ENCODE measurements at regions not wholly inside any gene's neighbourhood (a gene's known extent, or its start where the extent isn't known, plus 50 kb on each side); places are given as distances from the start of the nearest gene placed in this dataset.
"Not testable (repeated sequence)": the region's sequence is repeated elsewhere in the genome, so short reads cannot be mapped to it uniquely, and the experiment has no call there.

- intact Hi-C loops (cut with DNase I): no loop called here
- no peaks in the 10 kb centered on the region for H3K36me3 ChIP-seq
- H3K4me3 ChIP-seq: no peak overlapping the region
- no peaks in the 10 kb centered on the region for H3K4me1 ChIP-seq
- no peak for TF ChIP-seq CTCF (IDR thresholded peaks at IDR 0.05)
- no peak for TF ChIP-seq POLR2A (IDR thresholded peaks at IDR 0.05)
- DNase-seq (no peak), ATAC-seq (peak in 3 of 4 donors; percentile 26 to 56 (median 44))
- no peaks in the 10 kb centered on the region for H3K9me3 ChIP-seq
- no peak overlapping the region for H3K27ac ChIP-seq
- H3K27me3 ChIP-seq: no peaks in the 10 kb centered on the region
- WGBS (ENCODE audit: insufficient coverage, low coverage, low lambda C conversion rate, missing lambda C conversion rate): 20% methylated on average over 1 of the region's 4 CpGs
Observed at GRCh38 chr21:22795644-22796043, 1797.4 kb downstream of the NCAM2 start.

- intact Hi-C loops (cut with DNase I): no loop called here
- no peaks in the 10 kb centered on the region for H3K4me1 ChIP-seq
- DNase-seq: no peak
- no peak for TF ChIP-seq POLR2A (IDR thresholded peaks at IDR 0.05)
- no peak overlapping the region for H3K4me3 ChIP-seq
- WGBS (ENCODE audit: insufficient coverage, low coverage, low lambda C conversion rate, missing lambda C conversion rate): 45% methylated on average over 2 of the region's 9 CpGs
- H3K27me3 ChIP-seq: no peaks in the 10 kb centered on the region
- peak in 2 of 4 donors; percentile 9 to 26 for ATAC-seq
- no peaks in the 10 kb centered on the region for H3K36me3 ChIP-seq
- no peak overlapping the region for H3K27ac ChIP-seq
- H3K9me3 ChIP-seq: no peaks in the 10 kb centered on the region
Observed at GRCh38 chr21:22796147-22796546, 1797.9 kb downstream of the NCAM2 start.

- WGBS (ENCODE audit: insufficient coverage, low coverage, low lambda C conversion rate, missing lambda C conversion rate): 73% methylated on average over 3 of the region's 3 CpGs
- ATAC-seq: no peak
Observed at GRCh38 chr21:22804151-22804550, 1805.9 kb downstream of the NCAM2 start.

GRCh38 chr21:22806278-22806677 is 1808.1 kb downstream of the NCAM2 start:
- ATAC-seq: no peak

More at GRCh38 chr21:22804151-22804550, 1805.9 kb downstream of the NCAM2 start:
- DNase-seq: no peak
- H3K4me3 ChIP-seq: no peak overlapping the region
- no peak overlapping the region for H3K27ac ChIP-seq
- no peak for TF ChIP-seq POLR2A (IDR thresholded peaks at IDR 0.05)
- H3K4me1 ChIP-seq: no peaks in the 10 kb centered on the region
- H3K27me3 ChIP-seq: no peaks in the 10 kb centered on the region
- no peaks in the 10 kb centered on the region for H3K9me3 ChIP-seq
- intact Hi-C loops (cut with DNase I): no loop called here
- no peaks in the 10 kb centered on the region for H3K36me3 ChIP-seq

GRCh38 chr21:22813201-22813600 is 1815.0 kb downstream of the NCAM2 start:
- DNase-seq (no peak), ATAC-seq (no peak)
- Histone ChIP-seq H3K27me3 (no peaks in the 10 kb centered on the region), H3K27ac (no peak overlapping the region), H3K9me3 (no peaks in the 10 kb centered on the region), H3K4me1 (no peaks in the 10 kb centered on the region), H3K4me3 (no peak overlapping the region), H3K36me3 (no peaks in the 10 kb centered on the region)
- intact Hi-C loops (cut with DNase I): no loop called here
- 20% methylated on average over 3 of the region's 3 CpGs for WGBS (ENCODE audit: insufficient coverage, low coverage, low lambda C conversion rate, missing lambda C conversion rate)
- TF ChIP-seq CTCF (IDR thresholded peaks at IDR 0.05): no peak
- TF ChIP-seq POLR2A (IDR thresholded peaks at IDR 0.05): no peak

More at GRCh38 chr21:22806278-22806677, 1808.1 kb downstream of the NCAM2 start:
- H3K4me3 ChIP-seq: no peak overlapping the region
- WGBS (ENCODE audit: insufficient coverage, low coverage, low lambda C conversion rate, missing lambda C conversion rate): 88% methylated on average over 3 of the region's 3 CpGs
- no peak for DNase-seq
- intact Hi-C loops (cut with DNase I): no loop called here
- H3K9me3 ChIP-seq: no peaks in the 10 kb centered on the region
- no peaks in the 10 kb centered on the region for H3K27me3 ChIP-seq
- no peaks in the 10 kb centered on the region for H3K4me1 ChIP-seq
- no peak overlapping the region for H3K27ac ChIP-seq
- no peak for TF ChIP-seq POLR2A (IDR thresholded peaks at IDR 0.05)
- no peak for TF ChIP-seq CTCF (IDR thresholded peaks at IDR 0.05)
- no peaks in the 10 kb centered on the region for H3K36me3 ChIP-seq

- WGBS (ENCODE audit: insufficient coverage, low coverage, low lambda C conversion rate, missing lambda C conversion rate): 70% methylated on average over 3 of the region's 40 CpGs
- H3K36me3 ChIP-seq; DNase-seq; H3K4me3 ChIP-seq; H3K9me3 ChIP-seq; H3K27ac ChIP-seq; H3K27me3 ChIP-seq; ATAC-seq; H3K4me1 ChIP-seq; intact Hi-C loops (cut with DNase I): not testable (repeated sequence)
Observed at GRCh38 chr21:22818681-22819485, 1820.7 kb downstream of the NCAM2 start.

Measured in right lobe of liver (tissue), 6 donors.